ENCODE measurements at regions not wholly inside any gene's neighbourhood (a gene's known extent, or its start where the extent isn't known, plus 50 kb on each side); places are given as distances from the start of the nearest gene placed in this dataset.
"Not testable (repeated sequence)": the region's sequence is repeated elsewhere in the genome, so short reads cannot be mapped to it uniquely, and the experiment has no call there.

GRCh38 chr3:118228151-118228550, 806.5 kb downstream of the IGSF11 start:
- no peak overlapping the region for H3K4me3 ChIP-seq (ENCODE audit: low read length)
- no peaks in the 10 kb centered on the region for H3K36me3 ChIP-seq (ENCODE audit: control insufficient read depth, insufficient read depth, low read length)
- no peak overlapping the region for H3K9ac ChIP-seq (ENCODE audit: low read length)

GRCh38 chr3:118229196-118229595, 805.5 kb downstream of the IGSF11 start:
- Histone ChIP-seq H3K36me3 (ENCODE audit: control insufficient read depth, insufficient read depth, low read length) (no peaks in the 10 kb centered on the region), H3K9me3 (ENCODE audit: control insufficient read depth, low read length) (no peaks in the 10 kb centered on the region), H3K4me3 (ENCODE audit: low read length) (no peak overlapping the region), H3K4me1 (ENCODE audit: control insufficient read depth, insufficient read depth, low read length) (no peaks in the 10 kb centered on the region), H3K27me3 (ENCODE audit: control insufficient read depth, insufficient read depth, low read length) (no peaks in the 10 kb centered on the region), H3K9ac (ENCODE audit: low read length) (no peak overlapping the region)

More at GRCh38 chr3:118228151-118228550, 806.5 kb downstream of the IGSF11 start:
- Histone ChIP-seq H3K27me3 (ENCODE audit: control insufficient read depth, insufficient read depth, low read length) (no peaks in the 10 kb centered on the region), H3K4me1 (ENCODE audit: control insufficient read depth, insufficient read depth, low read length) (no peaks in the 10 kb centered on the region), H3K9me3 (ENCODE audit: control insufficient read depth, low read length) (no peaks in the 10 kb centered on the region)

DNA sequence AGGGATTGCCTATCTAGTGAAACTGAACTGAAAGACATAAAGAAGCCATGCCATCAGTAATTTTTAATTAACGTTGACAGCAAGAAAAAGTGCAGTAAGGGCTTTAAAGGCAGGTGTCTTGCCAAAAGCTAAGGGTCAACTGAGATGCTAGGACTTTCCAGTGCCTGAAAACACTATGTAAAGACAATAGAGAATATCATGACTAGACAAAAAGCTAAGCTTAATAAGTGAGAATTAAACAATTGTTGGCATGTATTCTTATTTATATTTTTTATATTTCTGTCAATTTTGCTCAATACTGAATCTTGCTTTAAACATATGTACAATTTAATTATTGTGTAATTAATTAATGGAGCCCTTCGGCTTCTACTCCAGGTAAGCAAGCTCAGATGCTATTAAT, 803.1 kb downstream of the IGSF11 start:
- no peaks in the 10 kb centered on the region for H3K4me1 ChIP-seq (ENCODE audit: control insufficient read depth, insufficient read depth, low read length)
- H3K4me3 ChIP-seq (ENCODE audit: low read length) = no peak overlapping the region
- H3K36me3 ChIP-seq (ENCODE audit: control insufficient read depth, insufficient read depth, low read length) = no peaks in the 10 kb centered on the region
- no peaks in the 10 kb centered on the region for H3K9me3 ChIP-seq (ENCODE audit: control insufficient read depth, low read length)
- H3K9ac ChIP-seq (ENCODE audit: low read length) = no peak overlapping the region
- no peaks in the 10 kb centered on the region for H3K27me3 ChIP-seq (ENCODE audit: control insufficient read depth, insufficient read depth, low read length)

- H3K36me3 ChIP-seq (ENCODE audit: control insufficient read depth, insufficient read depth, low read length) = no peaks in the 10 kb centered on the region
- no peaks in the 10 kb centered on the region for H3K27me3 ChIP-seq (ENCODE audit: control insufficient read depth, insufficient read depth, low read length)
- no peaks in the 10 kb centered on the region for H3K9me3 ChIP-seq (ENCODE audit: control insufficient read depth, low read length)
- no peak overlapping the region for H3K4me3 ChIP-seq (ENCODE audit: low read length)
- no peak overlapping the region for H3K9ac ChIP-seq (ENCODE audit: low read length)
- no peaks in the 10 kb centered on the region for H3K4me1 ChIP-seq (ENCODE audit: control insufficient read depth, insufficient read depth, low read length)
Observed at GRCh38 chr3:118239253-118239652, 795.4 kb downstream of the IGSF11 start.

DNA sequence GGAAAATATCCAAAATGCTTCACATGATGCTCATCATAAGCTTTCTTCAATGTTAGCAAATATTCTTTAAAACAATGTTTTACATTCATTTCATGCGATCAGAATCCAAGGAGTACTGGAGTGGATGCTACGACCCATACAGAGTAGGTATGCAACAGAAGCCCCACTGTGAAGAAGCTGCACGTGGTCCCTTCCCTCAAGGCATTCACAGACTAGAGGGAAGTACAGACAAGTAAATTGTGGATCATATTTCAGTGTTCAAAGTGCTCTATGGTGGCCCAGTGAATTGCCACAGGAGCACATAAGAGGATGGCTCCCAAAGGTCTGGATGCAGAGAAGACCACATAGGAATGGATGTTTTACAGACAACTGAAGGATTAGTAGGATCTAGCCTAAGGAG, 789.9 kb downstream of the IGSF11 start:
- no peaks in the 10 kb centered on the region for H3K9me3 ChIP-seq (ENCODE audit: control insufficient read depth, low read length)
- H3K9ac ChIP-seq (ENCODE audit: low read length) = no peak overlapping the region
- H3K36me3 ChIP-seq (ENCODE audit: control insufficient read depth, insufficient read depth, low read length) = no peaks in the 10 kb centered on the region
- H3K4me1 ChIP-seq (ENCODE audit: control insufficient read depth, insufficient read depth, low read length) = no peaks in the 10 kb centered on the region
- no peaks in the 10 kb centered on the region for H3K27me3 ChIP-seq (ENCODE audit: control insufficient read depth, insufficient read depth, low read length)
- no peak overlapping the region for H3K4me3 ChIP-seq (ENCODE audit: low read length)

- H3K9ac ChIP-seq (ENCODE audit: low read length) = no peak overlapping the region
Observed at GRCh38 chr3:118245312-118245711, 789.3 kb downstream of the IGSF11 start.

GRCh38 chr3:118258850-118259249, 775.8 kb downstream of the IGSF11 start:
- not testable (repeated sequence) for H3K4me1 ChIP-seq (ENCODE audit: control insufficient read depth, insufficient read depth, low read length); H3K9ac ChIP-seq (ENCODE audit: low read length); H3K4me3 ChIP-seq (ENCODE audit: low read length); H3K9me3 ChIP-seq (ENCODE audit: control insufficient read depth, low read length); H3K36me3 ChIP-seq (ENCODE audit: control insufficient read depth, insufficient read depth, low read length); H3K27me3 ChIP-seq (ENCODE audit: control insufficient read depth, insufficient read depth, low read length)

More at GRCh38 chr3:118245312-118245711, 789.3 kb downstream of the IGSF11 start:
- no peak overlapping the region for H3K4me3 ChIP-seq (ENCODE audit: low read length)
- no peaks in the 10 kb centered on the region for H3K27me3 ChIP-seq (ENCODE audit: control insufficient read depth, insufficient read depth, low read length)
- no peaks in the 10 kb centered on the region for H3K36me3 ChIP-seq (ENCODE audit: control insufficient read depth, insufficient read depth, low read length)
- H3K9me3 ChIP-seq (ENCODE audit: control insufficient read depth, low read length) = no peaks in the 10 kb centered on the region
- no peaks in the 10 kb centered on the region for H3K4me1 ChIP-seq (ENCODE audit: control insufficient read depth, insufficient read depth, low read length)

- Histone ChIP-seq H3K27me3 (ENCODE audit: control insufficient read depth, insufficient read depth, low read length) (no peaks in the 10 kb centered on the region), H3K9me3 (ENCODE audit: control insufficient read depth, low read length) (no peaks in the 10 kb centered on the region), H3K9ac (ENCODE audit: low read length) (no peak overlapping the region)
Observed at GRCh38 chr3:118262800-118263402, 771.7 kb downstream of the IGSF11 start.

GRCh38 chr3:118267588-118267987, 767.1 kb downstream of the IGSF11 start:
- no peak overlapping the region for H3K9ac ChIP-seq (ENCODE audit: low read length)
- H3K4me1 ChIP-seq (ENCODE audit: control insufficient read depth, insufficient read depth, low read length) = no peaks in the 10 kb centered on the region
- H3K9me3 ChIP-seq (ENCODE audit: control insufficient read depth, low read length) = no peaks in the 10 kb centered on the region
- H3K36me3 ChIP-seq (ENCODE audit: control insufficient read depth, insufficient read depth, low read length) = no peaks in the 10 kb centered on the region
- no peaks in the 10 kb centered on the region for H3K27me3 ChIP-seq (ENCODE audit: control insufficient read depth, insufficient read depth, low read length)
- no peak overlapping the region for H3K4me3 ChIP-seq (ENCODE audit: low read length)

More at GRCh38 chr3:118262800-118263402, 771.7 kb downstream of the IGSF11 start:
- Histone ChIP-seq H3K4me3 (ENCODE audit: low read length) (no peak overlapping the region), H3K4me1 (ENCODE audit: control insufficient read depth, insufficient read depth, low read length) (no peaks in the 10 kb centered on the region), H3K36me3 (ENCODE audit: control insufficient read depth, insufficient read depth, low read length) (no peaks in the 10 kb centered on the region)

DNA sequence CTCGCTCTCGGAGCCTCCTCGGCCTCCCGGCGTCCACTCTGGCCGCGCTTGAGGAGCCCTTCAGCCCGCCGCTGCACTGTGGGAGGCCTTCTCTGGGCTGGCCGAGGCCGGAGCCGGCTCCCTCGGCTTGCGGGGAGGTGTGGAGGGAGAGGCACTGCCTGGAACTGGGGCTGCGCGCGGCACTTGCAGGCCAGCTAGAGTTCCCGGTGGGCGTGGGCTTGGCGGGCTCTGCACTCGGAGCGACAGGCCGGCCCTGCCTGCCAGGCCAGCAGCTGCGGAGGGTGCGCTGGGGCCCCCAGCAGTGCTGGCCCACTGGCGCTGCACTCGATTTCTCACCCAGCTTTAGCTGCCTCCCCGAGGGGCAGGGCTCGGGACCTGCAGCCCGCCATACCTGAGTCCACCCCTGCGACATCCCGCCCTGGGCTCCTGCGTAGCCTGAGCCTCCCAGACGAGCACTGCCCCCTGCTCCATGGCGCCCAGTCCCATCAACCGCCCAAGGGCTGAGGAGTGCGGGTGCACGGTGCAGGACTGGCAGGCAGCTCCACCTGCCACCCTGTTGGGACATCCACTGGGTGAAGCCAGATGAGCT, 765.0 kb downstream of the IGSF11 start:
- H3K27me3 ChIP-seq (ENCODE audit: control insufficient read depth, insufficient read depth, low read length) = no peaks in the 10 kb centered on the region
- H3K4me3 ChIP-seq (ENCODE audit: low read length) = no peak overlapping the region
- no peaks in the 10 kb centered on the region for H3K9me3 ChIP-seq (ENCODE audit: control insufficient read depth, low read length)
- no peak overlapping the region for H3K9ac ChIP-seq (ENCODE audit: low read length)
- no peaks in the 10 kb centered on the region for H3K36me3 ChIP-seq (ENCODE audit: control insufficient read depth, insufficient read depth, low read length)
- H3K4me1 ChIP-seq (ENCODE audit: control insufficient read depth, insufficient read depth, low read length) = no peaks in the 10 kb centered on the region

DNA sequence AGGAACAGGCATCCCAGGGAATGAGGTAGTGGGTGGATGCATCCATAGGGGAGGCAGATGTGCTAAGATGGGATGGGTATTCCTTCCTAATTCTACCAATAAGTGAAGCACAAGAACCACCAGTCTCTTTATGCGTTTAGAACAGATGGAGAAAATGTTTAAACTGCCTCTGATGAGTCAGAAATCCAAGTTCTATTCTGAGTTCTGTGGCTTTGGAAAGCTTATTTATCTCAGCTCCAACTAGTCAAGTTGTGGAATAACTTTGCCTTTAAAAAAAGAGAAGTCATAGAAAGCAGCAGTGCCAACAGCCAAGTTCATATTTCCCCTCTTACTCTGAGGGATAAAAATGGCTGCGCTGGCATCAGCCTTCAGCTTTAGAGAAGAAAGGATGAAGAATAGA, 761.7 kb downstream of the IGSF11 start:
- Histone ChIP-seq H3K4me3 (ENCODE audit: low read length) (no peak overlapping the region), H3K27me3 (ENCODE audit: control insufficient read depth, insufficient read depth, low read length) (no peaks in the 10 kb centered on the region), H3K4me1 (ENCODE audit: control insufficient read depth, insufficient read depth, low read length) (no peaks in the 10 kb centered on the region), H3K9me3 (ENCODE audit: control insufficient read depth, low read length) (no peaks in the 10 kb centered on the region), H3K36me3 (ENCODE audit: control insufficient read depth, insufficient read depth, low read length) (no peaks in the 10 kb centered on the region), H3K9ac (ENCODE audit: low read length) (no peak overlapping the region)

DNA sequence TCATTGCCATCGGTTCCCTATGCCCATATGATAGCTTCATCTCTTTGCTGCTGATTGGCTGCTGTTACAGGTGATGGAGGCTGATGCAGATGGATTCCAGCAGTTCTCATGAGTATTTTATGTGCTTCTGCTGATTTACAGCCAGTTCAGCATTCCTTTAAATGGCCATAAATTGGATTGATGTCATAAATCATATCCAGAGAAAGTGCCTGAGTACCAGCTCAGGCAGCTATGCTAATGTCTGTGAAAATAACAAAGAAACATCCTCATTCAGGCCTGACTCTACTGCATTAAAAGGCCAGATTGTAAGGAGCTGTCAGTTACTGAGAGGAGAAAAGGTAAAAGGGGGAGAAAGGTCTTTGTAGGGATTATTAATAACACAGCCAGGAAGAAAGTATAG, 756.8 kb downstream of the IGSF11 start:
- no peak overlapping the region for H3K9ac ChIP-seq (ENCODE audit: low read length)
- H3K4me3 ChIP-seq (ENCODE audit: low read length) = no peak overlapping the region
- H3K36me3 ChIP-seq (ENCODE audit: control insufficient read depth, insufficient read depth, low read length) = no peaks in the 10 kb centered on the region
- H3K4me1 ChIP-seq (ENCODE audit: control insufficient read depth, insufficient read depth, low read length) = no peaks in the 10 kb centered on the region
- no peaks in the 10 kb centered on the region for H3K27me3 ChIP-seq (ENCODE audit: control insufficient read depth, insufficient read depth, low read length)
- no peaks in the 10 kb centered on the region for H3K9me3 ChIP-seq (ENCODE audit: control insufficient read depth, low read length)

GRCh38 chr3:118292841-118293240, 741.8 kb downstream of the IGSF11 start:
- H3K27me3 ChIP-seq (ENCODE audit: control insufficient read depth, insufficient read depth, low read length) = no peaks in the 10 kb centered on the region
- no peaks in the 10 kb centered on the region for H3K36me3 ChIP-seq (ENCODE audit: control insufficient read depth, insufficient read depth, low read length)
- H3K4me3 ChIP-seq (ENCODE audit: low read length) = no peak overlapping the region
- no peaks in the 10 kb centered on the region for H3K4me1 ChIP-seq (ENCODE audit: control insufficient read depth, insufficient read depth, low read length)
- H3K9ac ChIP-seq (ENCODE audit: low read length) = no peak overlapping the region
- no peaks in the 10 kb centered on the region for H3K9me3 ChIP-seq (ENCODE audit: control insufficient read depth, low read length)

Data from mucosa of stomach (tissue), 1 donor.